Nucleus accumbens (tissue), 56 donors: ENCODE measurements at regions not wholly inside any gene's neighbourhood (a gene's known extent, or its start where the extent isn't known, plus 50 kb on each side); places are given as distances from the start of the nearest gene placed in this dataset.

Experiments used
- DNase-seq, 56 donors: peaks; one replicate each; lab custom pipeline; 2025; lab: John Stamatoyannopoulos, UW

DNA sequence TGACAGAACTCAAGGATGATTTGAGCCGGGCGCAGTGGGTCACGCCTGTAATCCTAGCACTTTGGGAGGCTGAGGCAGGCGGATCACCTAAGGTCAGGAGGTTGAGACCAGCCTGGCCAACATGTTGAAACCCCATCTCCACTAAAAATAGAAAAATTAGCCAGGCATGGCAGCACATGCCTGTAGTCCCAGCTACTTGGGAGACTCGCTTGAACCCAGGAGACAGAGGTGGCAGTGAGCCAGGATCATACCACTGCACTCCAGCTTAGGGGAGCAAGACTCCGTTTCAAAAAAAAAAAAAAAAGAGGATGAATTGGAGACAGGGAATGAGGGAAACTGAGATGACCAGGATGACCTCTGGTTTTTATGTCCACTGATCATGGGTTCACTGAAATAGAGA lies 60.4 kb upstream of the CDIN1 start:
- no peak for DNase-seq

DNA sequence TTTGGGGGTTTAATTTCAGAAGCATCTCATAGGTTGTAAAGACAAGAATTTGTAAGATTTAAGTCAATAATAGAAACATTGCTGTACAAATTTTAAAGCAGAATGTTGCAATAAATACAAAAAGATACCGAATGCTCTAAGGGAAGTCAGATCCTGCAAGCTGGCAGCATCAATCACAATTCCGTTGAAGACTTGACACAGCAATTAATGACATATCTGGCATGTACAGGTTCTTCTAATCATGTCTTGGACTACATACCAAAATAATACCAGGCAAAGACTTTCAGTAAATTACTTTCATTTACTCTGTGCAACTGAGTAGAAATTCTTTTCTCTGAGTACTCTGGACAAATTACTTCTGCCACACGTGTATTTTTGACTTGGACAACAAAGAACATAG lies 54.0 kb upstream of the CDIN1 start:
- DNase-seq: no peak

DNA sequence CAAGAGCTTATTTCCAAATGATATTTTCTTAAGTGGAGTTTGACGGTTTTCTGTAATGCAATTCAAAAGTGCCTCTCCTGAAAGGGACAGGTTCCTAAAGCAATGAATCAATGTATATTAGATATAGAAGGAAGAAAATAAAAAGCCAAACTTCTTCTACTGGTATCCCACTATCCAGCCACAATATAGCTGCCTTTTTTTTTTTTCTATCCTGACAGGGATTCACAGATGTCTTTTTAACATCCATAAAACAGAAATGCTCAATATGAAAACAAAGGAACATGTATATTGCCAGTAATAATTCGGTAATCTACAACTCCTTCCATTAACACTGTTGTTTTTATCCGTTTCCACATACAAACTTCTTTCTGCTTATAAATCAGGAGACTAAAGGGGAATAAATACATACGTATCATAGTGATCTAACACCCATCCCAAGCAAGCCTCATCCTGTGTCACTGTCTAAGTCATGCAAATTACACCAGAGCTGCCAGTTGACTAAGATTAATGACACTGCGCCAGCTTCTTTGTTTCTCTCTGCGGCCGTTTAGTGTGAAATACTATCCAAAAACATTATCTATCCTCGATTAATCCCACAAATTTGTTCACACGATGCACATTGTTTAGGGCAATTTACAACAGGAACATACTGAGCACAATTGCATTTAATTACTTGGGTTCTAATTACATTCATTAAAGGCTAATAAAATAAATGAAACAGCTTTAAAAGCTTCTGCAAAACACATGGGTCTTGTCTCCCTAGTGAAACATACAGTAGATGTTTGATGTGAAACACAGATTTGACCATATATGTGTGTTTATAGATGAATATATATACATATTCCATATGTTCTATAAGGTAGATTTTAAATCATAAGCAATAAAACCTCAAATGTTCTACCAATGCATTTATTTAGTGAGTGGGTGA lies 51.9 kb upstream of the CDIN1 start:
- no peak for DNase-seq

DNA sequence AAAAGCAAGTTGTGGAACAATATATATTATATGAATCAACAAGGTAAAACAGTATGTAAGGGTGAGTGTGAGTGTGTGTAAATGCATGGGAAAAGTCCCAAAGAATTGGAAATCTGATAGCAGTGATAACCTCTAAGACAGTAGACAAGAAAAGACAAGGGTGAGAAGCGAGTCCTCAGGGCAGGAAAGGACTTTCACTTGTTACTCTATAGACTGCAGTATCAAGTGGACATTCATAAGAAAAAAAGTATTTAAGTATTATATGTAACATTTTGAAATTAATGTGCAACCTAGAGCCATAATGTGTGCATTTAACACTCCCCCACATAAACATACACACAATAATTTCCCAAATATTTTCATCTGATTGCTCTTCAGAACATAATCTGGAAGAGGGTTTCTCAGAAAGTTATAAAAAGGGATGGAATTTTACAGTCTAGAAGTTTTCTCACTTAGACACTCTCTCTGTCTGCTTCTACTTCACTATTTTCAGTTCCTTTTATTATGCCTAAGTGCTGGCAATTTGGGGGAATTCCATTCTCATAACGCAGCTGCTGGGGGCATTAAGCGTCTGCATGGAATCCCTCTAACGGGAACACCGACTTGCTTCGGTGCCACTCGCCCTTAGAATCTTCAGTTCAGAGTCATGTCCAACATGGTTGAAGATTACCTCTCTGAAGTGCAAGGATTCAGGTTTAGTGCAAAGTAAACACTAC lies 50.0 kb upstream of the CDIN1 start:
- DNase-seq: no peak
